ENCODE measurements at regions not wholly inside any gene's neighbourhood (a gene's known extent, or its start where the extent isn't known, plus 50 kb on each side); places are given as distances from the start of the nearest gene placed in this dataset.
"Not testable (repeated sequence)": the region's sequence is repeated elsewhere in the genome, so short reads cannot be mapped to it uniquely, and the experiment has no call there.

DNA sequence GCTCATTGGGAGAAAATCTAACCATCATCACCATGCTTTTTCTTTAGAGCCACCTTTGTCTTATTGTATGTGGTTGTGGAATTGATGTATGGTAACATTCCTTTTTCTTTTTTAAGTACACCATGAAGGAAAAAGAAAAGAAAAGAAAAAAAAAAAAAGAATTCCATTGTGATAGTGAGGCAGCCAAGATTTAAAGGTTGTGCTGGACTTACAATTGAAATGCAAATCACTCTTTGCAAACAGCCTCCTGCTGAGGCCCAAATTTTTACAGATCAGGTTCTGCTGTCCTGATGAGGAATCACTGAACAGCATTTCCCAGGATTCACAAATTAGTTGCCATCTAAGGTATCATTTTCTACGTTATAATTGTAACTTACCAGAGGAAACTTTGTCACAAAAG, 1101.0 kb upstream of the FANCL start:
- DNase-seq (ENCODE audit: low spot score) = no peak
- H3K27me3 Mint-ChIP-seq (ENCODE audit: low read depth) = no peaks in the 10 kb centered on the region
- H3K4me3 Mint-ChIP-seq (ENCODE audit: low read depth) = no peak overlapping the region
- intact Hi-C loops (cut with micrococcal nuclease) = no loop called here
- H3K27ac Mint-ChIP-seq = no peak overlapping the region
- no peaks in the 10 kb centered on the region for H3K36me3 Mint-ChIP-seq (ENCODE audit: low read depth)
- H3K9me3 Mint-ChIP-seq = no peaks in the 10 kb centered on the region
- no peaks in the 10 kb centered on the region for H3K4me1 Mint-ChIP-seq (ENCODE audit: low read depth)

DNA sequence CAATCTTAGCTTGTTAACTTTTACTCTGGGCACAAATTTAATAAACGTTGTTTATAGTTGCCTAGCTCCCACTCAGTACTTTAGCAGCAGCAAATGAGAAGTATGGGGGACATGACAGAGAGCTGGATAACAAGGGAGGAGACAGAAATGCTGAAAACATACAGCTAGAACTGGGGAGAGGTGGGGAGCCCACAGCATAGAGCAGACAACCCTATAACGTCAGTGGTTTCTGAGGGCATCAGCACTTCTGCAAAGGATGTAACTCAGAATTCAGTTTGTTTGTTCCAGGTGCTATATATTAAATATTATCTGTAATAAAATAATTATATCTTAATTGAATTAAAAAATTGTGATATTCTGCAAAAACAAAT, 1098.7 kb upstream of the FANCL start:
- H3K36me3 Mint-ChIP-seq (ENCODE audit: low read depth) = no peaks in the 10 kb centered on the region
- no peaks in the 10 kb centered on the region for H3K9me3 Mint-ChIP-seq
- no peak overlapping the region for H3K4me3 Mint-ChIP-seq (ENCODE audit: low read depth)
- no peak for DNase-seq (ENCODE audit: low spot score)
- intact Hi-C loops (cut with micrococcal nuclease) = no loop called here
- no peak overlapping the region for H3K27ac Mint-ChIP-seq
- H3K4me1 Mint-ChIP-seq (ENCODE audit: low read depth) = no peaks in the 10 kb centered on the region
- H3K27me3 Mint-ChIP-seq (ENCODE audit: low read depth) = no peaks in the 10 kb centered on the region

DNA sequence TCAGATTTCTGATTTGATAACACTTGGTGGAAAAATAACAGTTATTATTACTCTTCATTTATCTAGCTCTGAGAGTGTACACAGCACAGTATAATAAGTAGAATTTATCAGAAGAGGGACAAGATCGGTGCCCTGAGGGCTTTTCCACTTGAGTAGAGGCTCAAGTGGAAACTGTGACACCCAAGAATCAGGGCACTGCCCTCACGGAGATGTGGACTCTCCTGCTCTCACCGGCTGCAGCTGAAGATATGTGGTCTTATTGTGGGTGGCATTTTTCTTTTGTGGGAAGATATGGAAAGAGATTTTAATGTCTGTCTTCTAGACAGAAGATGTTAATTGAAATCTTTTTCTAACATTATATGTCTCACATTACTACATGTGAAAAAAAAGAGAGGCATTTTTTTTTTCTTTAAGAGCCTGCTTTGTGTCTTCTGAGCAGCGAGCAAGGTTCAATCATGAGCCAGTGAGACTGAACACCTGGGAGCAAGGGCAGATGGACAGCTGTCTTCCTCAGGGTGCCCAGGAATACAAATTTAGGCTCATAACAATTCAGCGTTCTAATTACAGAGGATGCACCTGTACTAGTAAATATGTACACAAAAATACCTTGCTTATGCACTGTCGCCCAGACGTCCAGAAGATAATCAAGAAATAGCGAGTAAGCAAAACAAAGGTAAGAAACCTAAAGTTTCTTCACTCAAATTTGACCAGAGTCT, 1098.2 kb upstream of the FANCL start:
- Mint-ChIP-seq H3K36me3 (ENCODE audit: low read depth) (no peaks in the 10 kb centered on the region), H3K27me3 (ENCODE audit: low read depth) (no peaks in the 10 kb centered on the region), H3K9me3 (no peaks in the 10 kb centered on the region), H3K27ac (no peak overlapping the region), H3K4me1 (ENCODE audit: low read depth) (no peaks in the 10 kb centered on the region), H3K4me3 (ENCODE audit: low read depth) (no peak overlapping the region)
- intact Hi-C loops (cut with micrococcal nuclease) = no loop called here
- no peak for DNase-seq (ENCODE audit: low spot score)

DNA sequence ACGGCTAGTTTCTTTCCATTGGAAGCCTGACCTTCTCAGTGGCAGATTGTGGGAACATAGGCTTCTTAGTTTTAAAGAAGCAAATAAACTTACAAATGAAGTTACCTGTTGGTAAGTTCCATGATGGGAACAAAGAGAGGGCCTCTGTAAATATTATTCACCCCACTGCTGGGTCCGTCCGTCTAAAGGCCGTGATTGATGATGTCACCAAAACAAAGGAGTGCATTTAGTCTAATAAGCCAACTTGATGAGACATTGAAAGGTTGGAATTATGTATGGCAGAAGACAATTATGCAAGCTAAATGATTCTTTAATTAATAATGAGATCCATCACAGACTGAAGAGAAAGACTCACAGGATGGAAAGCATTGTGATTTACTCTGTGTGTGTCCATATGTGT, 1091.9 kb upstream of the FANCL start:
- intact Hi-C loops (cut with micrococcal nuclease) = no loop called here
- Mint-ChIP-seq H3K27ac (no peak overlapping the region), H3K27me3 (ENCODE audit: low read depth) (no peaks in the 10 kb centered on the region), H3K4me3 (ENCODE audit: low read depth) (no peak overlapping the region), H3K9me3 (no peaks in the 10 kb centered on the region), H3K36me3 (ENCODE audit: low read depth) (no peaks in the 10 kb centered on the region), H3K4me1 (ENCODE audit: low read depth) (no peaks in the 10 kb centered on the region)
- DNase-seq (ENCODE audit: low spot score) = no peak

DNA sequence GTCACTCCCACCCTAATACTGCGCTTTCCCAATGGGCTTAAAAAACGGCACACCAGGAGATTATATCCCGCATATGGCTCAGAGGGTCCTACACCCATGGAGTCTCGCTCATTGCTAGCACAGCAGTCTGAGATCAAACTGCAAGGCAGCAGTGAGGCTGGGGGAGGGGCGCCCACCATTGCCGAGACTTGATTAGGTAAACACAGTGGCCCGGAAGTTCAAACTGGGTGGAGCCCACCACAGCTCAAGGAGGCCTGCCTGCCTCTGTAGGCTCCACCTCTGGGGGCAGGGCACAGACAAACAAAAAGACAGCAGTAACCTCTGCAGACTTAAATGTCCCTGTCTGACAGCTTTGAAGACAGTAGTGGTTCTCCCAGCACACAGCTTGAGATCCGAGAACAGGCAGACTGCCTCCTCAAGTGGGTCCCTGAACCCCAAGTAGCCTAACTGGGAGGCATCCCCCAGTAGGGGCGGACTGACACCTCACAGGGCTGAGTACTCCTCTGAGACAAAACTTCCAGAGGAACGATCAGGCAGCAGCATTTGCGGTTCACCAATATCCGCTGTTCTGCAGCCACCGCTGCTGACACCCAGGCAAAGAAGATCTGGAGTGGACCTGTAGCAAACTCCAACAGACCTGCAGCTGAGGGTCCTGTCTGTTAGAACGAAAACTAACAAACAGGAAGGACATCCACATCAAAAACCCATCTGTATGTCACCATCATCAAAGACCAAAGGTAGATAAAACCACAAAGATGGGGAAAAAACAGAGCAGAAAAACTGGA, 1085.6 kb upstream of the FANCL start:
- intact Hi-C loops (cut with micrococcal nuclease); H3K27ac Mint-ChIP-seq; H3K27me3 Mint-ChIP-seq (ENCODE audit: low read depth); H3K9me3 Mint-ChIP-seq; H3K4me1 Mint-ChIP-seq (ENCODE audit: low read depth); H3K36me3 Mint-ChIP-seq (ENCODE audit: low read depth); H3K4me3 Mint-ChIP-seq (ENCODE audit: low read depth); DNase-seq (ENCODE audit: low spot score): not testable (repeated sequence)

DNA sequence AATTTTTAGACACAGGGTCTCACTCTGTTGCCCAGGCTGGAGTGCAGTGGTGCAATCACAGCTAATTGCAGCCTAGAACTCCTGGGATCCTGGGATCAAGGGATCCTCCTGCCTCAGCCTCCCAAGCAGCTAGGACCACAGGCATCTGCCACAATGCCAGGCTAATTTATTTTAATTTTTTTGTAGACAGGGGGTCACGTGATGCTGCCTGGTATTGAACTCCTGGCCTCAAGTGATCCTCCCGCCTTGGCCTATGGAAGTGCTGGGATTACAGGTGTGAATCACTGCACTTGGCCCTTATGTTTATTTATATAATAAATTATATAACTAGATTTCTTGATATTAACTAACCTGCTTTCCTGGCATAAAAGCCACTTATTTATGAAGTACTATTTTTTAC, 1081.7 kb upstream of the FANCL start:
- no peak for DNase-seq (ENCODE audit: low spot score)
- no peaks in the 10 kb centered on the region for H3K36me3 Mint-ChIP-seq (ENCODE audit: low read depth)
- no peaks in the 10 kb centered on the region for H3K4me1 Mint-ChIP-seq (ENCODE audit: low read depth)
- H3K27ac Mint-ChIP-seq = no peak overlapping the region
- H3K4me3 Mint-ChIP-seq (ENCODE audit: low read depth) = no peak overlapping the region
- H3K27me3 Mint-ChIP-seq (ENCODE audit: low read depth) = no peaks in the 10 kb centered on the region
- intact Hi-C loops (cut with micrococcal nuclease) = no loop called here
- peaks cover 3% of the 10 kb centered on the region for H3K9me3 Mint-ChIP-seq

DNA sequence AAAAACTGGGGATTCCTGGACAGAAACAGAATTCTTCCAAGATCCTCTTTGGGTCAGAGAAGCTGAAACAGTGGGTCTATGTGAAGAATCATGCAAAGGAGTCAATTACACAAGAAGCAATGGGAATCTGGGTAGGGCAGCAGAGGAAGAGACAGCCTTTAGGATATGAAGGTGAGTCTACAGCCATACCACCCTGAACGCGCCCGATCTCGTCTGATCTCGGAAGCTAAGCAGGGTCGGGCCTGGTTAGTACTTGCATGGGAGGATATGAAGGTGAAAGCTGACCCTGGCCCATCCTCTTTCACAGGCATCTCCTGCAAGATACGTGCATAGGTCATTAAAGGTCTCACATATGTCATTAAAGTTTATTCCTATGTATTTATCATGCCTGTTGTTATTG, 1080.9 kb upstream of the FANCL start:
- H3K36me3 Mint-ChIP-seq (ENCODE audit: low read depth) = no peaks in the 10 kb centered on the region
- H3K4me3 Mint-ChIP-seq (ENCODE audit: low read depth) = no peak overlapping the region
- H3K4me1 Mint-ChIP-seq (ENCODE audit: low read depth) = no peaks in the 10 kb centered on the region
- no peak for DNase-seq (ENCODE audit: low spot score)
- intact Hi-C loops (cut with micrococcal nuclease) = no loop called here
- no peak overlapping the region for H3K27ac Mint-ChIP-seq
- no peaks in the 10 kb centered on the region for H3K9me3 Mint-ChIP-seq
- no peaks in the 10 kb centered on the region for H3K27me3 Mint-ChIP-seq (ENCODE audit: low read depth)

DNA sequence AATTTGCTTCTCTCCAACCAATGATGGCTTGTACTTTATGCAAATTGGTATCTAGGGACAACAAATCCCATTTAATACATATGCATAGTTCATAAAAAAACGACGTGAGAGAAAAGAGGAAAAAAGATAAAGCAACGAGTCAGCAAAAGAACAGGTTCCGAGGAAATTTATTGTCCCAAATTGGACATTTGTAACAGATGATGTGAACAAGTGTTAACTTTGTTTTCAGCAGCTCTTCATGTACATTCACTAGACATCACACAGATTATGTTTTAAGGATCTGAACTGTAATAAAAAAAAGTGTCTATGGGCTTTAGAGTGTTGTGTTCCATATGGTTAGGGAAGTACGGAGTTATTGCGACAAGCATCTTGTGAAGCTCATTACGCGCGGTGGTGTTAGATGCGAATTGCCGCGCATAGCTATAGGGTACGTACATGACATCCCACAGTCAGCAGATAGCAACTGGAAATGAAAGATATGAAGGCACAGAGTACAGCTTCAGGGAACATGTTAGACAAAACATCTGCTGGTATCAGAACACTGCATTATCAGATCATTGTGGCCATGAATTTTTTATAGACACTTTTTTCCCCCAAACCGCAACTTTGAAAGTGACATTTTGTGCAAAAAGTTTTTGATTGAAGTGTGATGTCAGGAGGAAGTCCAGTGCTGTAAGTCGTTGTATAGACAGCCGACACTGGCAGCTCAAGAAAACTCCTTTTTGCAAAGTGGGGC, 1073.1 kb upstream of the FANCL start:
- H3K4me3 Mint-ChIP-seq (ENCODE audit: low read depth) = no peak overlapping the region
- H3K36me3 Mint-ChIP-seq (ENCODE audit: low read depth) = no peaks in the 10 kb centered on the region
- no peaks in the 10 kb centered on the region for H3K9me3 Mint-ChIP-seq
- peaks cover 3% of the 10 kb centered on the region for H3K4me1 Mint-ChIP-seq (ENCODE audit: low read depth)
- intact Hi-C loops (cut with micrococcal nuclease) = no loop called here
- peaks cover 17% of the 10 kb centered on the region for H3K27me3 Mint-ChIP-seq (ENCODE audit: low read depth)
- no peak overlapping the region for H3K27ac Mint-ChIP-seq
- no peak for DNase-seq (ENCODE audit: low spot score)

DNA sequence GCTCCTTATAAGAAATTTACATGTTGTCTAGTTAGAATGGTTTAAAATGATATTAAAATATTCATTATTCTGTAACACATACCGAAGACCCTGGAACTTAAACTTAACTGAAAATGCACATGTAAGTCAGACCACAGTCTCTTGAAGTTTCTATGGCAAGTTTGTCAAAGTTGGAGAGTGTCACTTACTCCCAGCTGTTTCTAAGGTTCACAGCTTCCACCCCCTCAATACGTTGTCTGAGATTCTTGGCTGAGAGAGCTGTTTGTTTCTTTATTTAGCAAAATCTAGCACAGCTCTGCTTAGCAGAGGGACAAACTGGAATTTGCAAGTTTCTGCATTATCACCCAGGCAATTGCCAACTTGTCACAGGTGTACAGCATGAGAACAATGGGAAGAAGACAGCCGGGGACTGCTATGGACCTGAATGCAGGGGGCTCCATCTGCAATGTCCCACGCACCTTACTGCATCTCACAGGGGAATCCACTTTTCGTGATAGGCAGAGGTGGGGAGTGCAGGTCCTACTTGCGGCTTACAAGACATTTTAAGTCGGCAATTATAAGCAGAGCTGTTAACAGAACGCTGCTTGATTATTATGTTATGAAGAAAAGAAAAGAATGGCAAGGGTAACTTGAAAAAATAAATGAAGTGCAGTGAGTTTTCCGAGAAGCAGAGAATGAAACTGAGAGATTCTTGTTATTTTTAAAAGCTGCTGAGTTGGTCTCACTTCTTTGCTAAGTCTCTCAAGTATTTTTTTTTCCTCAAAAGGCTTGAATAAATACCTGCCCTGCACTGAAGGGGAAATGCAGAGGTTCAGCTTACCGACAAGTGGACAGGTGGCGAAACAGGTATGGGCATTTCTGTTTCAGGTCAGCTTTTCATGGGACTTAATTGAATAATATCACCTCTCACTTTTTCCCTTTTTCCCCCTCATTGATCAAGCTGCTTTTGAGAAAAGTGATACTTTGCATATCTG, 1072.1 kb upstream of the FANCL start:
- peaks cover 17% of the 10 kb centered on the region for H3K27me3 Mint-ChIP-seq (ENCODE audit: low read depth)
- no peak overlapping the region for H3K27ac Mint-ChIP-seq
- H3K36me3 Mint-ChIP-seq (ENCODE audit: low read depth) = no peaks in the 10 kb centered on the region
- H3K9me3 Mint-ChIP-seq = no peaks in the 10 kb centered on the region
- intact Hi-C loops (cut with micrococcal nuclease) = no loop called here
- no peak for DNase-seq (ENCODE audit: low spot score)
- no peak overlapping the region for H3K4me3 Mint-ChIP-seq (ENCODE audit: low read depth)
- H3K4me1 Mint-ChIP-seq (ENCODE audit: low read depth) = peaks cover 3% of the 10 kb centered on the region

DNA sequence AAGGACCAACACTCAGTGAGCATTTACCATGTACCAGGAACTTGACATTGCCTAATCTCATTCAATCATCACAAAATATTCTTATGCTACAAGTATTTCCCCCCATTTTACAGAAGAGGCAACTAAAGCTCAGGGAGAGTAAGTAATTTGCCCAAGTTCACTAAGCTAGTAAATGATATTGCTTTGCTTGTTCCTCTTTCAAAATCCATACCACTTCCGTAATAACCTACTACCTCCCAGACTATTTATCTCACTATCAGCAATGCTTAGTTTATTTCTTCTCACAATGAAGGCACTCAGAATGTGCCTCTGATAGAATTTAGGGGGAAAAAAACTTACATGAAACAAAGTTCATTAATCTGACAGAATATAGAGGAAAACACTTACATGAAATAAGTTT, 1070.9 kb upstream of the FANCL start:
- H3K27ac Mint-ChIP-seq = no peak overlapping the region
- intact Hi-C loops (cut with micrococcal nuclease) = no loop called here
- no peaks in the 10 kb centered on the region for H3K36me3 Mint-ChIP-seq (ENCODE audit: low read depth)
- peaks cover 17% of the 10 kb centered on the region for H3K27me3 Mint-ChIP-seq (ENCODE audit: low read depth)
- H3K4me1 Mint-ChIP-seq (ENCODE audit: low read depth) = peaks cover 3% of the 10 kb centered on the region
- H3K9me3 Mint-ChIP-seq = no peaks in the 10 kb centered on the region
- no peak overlapping the region for H3K4me3 Mint-ChIP-seq (ENCODE audit: low read depth)
- DNase-seq (ENCODE audit: low spot score) = no peak

DNA sequence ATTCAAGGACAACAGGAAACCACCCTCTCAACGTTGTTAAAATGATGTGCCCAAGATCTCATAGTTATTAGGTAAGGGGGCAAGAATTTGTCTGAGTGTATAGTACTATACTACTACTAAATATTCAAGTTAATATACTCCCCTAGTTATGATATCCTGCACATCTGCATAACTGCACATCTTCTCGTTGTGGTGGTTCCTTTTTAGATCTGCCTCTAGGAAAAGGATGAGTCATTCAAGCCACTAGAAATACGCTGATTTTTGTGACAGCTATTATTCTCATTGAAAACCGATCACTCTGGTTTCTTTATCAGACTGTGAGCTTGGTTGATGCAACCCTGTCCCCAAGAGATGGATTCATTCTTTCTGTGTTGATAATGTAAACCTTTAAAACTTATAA, 1067.0 kb upstream of the FANCL start:
- Mint-ChIP-seq H3K4me3 (ENCODE audit: low read depth) (no peak overlapping the region), H3K27ac (no peak overlapping the region), H3K4me1 (ENCODE audit: low read depth) (no peaks in the 10 kb centered on the region), H3K27me3 (ENCODE audit: low read depth) (peaks cover under 1% of the 10 kb centered on the region), H3K36me3 (ENCODE audit: low read depth) (no peaks in the 10 kb centered on the region), H3K9me3 (no peaks in the 10 kb centered on the region)
- DNase-seq (ENCODE audit: low spot score) = no peak
- intact Hi-C loops (cut with micrococcal nuclease) = no loop called here

DNA sequence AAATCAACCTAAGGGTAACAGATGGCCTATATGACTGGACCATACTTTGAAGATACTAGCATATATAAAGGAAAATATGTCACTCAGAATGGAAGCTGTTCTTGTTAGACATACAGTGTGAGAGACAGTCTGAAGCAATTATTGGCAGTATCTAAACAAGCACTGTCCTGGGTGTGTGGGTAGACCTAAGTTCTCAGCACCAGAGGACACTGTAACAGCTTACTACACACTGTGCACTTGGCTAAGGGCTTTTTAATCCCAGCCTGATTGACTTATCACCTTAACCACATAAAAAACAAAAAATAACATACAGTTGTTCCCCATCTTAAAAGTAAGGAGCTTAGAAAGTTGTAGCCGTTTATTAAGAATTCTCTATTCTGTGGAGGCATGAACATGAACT, 1066.1 kb upstream of the FANCL start:
- intact Hi-C loops (cut with micrococcal nuclease) = no loop called here
- no peaks in the 10 kb centered on the region for H3K36me3 Mint-ChIP-seq (ENCODE audit: low read depth)
- H3K27me3 Mint-ChIP-seq (ENCODE audit: low read depth) = no peaks in the 10 kb centered on the region
- H3K4me1 Mint-ChIP-seq (ENCODE audit: low read depth) = no peaks in the 10 kb centered on the region
- no peak overlapping the region for H3K4me3 Mint-ChIP-seq (ENCODE audit: low read depth)
- H3K9me3 Mint-ChIP-seq = no peaks in the 10 kb centered on the region
- no peak overlapping the region for H3K27ac Mint-ChIP-seq
- DNase-seq (ENCODE audit: low spot score) = no peak
